GM21515 (cell line): ENCODE measurements at regions not wholly inside any gene's neighbourhood (a gene's known extent, or its start where the extent isn't known, plus 50 kb on each side); places are given as distances from the start of the nearest gene placed in this dataset.
"Not testable (repeated sequence)": the region's sequence is repeated elsewhere in the genome, so short reads cannot be mapped to it uniquely, and the experiment has no call there.

Source experiments
- ATAC-seq: cut with Tn5 transposase; IDR thresholded peaks from one replicate; pipeline ENCODE4 v1.9.1; 2021; ENCODE audit not compliant: unreplicated experiment

DNA sequence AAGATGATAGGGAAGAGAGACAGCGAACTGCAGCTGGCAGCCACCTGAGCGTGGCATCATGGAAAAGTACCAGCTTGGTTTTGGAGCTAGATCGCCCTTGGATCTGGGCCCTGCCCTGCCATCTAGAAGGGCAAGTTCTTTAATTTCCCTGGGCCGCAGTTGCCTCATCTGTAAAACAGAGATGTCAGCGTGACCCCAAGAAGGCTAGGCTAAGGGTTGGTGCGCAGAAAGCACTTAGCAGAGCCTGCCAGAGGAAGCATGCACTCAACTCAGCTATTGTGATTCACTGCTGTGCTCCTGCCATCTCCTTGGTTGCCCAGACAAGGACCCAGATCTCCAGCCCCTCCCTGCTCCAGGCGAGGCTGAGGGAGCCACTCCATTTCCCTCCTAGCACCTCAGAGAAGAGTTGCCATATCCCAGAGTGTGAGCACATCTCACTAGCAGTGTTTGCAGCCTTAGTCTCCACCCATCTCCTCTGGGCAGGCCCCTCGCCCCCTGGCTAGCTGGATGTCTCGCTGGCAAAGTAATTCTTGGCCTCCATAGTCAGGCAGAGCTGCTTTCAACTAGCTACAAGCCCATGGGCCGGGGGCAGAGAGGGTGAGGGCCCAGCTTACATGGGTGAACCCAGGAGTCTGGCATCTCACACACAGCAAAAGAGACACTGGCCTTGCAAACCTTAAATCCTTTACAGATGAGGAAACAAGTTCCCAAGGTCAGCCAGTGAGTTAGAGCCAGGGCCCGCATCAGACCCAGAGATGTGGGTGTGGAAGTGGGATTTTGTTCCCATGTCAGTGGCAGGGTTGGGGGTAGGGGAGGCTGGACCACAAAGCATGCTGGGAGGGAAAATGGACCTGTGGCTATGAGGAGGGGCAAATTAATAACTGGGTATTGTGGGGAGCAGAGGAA, 280.7 kb upstream of the TLE3 start:
- ATAC-seq: no peak

DNA sequence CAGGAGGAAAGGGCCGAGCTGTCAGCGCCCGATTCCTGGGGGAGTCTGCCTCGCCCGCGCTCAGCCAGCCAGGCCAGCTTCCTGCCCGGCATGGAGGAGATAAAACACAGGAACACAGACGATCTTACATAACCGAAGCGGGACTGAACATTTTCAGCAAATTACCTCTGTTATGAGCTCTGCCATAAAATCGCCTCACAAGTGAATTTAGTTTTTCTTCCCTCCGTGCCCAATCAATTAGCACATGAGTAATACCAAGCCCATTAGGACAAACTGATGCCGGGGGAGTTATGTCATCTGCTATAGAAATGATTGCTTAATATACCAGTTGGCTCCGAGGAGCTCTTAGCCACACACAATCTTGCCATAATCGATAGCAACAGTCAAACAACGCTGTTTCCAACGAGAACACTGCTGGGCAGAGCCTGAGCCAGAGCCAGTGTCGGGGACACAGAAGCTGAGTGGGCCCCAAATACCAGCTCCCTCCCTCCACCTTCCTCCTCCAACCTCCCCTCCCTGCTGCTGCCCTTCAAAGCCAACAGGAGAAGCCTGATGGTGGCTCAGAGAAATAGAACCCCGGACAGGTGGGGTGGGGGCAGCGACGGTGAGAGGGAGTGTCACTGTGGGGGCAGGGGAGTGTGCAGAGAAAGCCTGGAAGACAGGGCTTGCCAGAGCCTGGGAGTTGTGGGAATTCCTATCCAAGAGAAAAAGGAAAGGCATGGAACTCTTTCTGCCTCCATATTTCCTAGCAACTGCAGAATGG, 279.4 kb upstream of the TLE3 start:
- ATAC-seq: no peak

DNA sequence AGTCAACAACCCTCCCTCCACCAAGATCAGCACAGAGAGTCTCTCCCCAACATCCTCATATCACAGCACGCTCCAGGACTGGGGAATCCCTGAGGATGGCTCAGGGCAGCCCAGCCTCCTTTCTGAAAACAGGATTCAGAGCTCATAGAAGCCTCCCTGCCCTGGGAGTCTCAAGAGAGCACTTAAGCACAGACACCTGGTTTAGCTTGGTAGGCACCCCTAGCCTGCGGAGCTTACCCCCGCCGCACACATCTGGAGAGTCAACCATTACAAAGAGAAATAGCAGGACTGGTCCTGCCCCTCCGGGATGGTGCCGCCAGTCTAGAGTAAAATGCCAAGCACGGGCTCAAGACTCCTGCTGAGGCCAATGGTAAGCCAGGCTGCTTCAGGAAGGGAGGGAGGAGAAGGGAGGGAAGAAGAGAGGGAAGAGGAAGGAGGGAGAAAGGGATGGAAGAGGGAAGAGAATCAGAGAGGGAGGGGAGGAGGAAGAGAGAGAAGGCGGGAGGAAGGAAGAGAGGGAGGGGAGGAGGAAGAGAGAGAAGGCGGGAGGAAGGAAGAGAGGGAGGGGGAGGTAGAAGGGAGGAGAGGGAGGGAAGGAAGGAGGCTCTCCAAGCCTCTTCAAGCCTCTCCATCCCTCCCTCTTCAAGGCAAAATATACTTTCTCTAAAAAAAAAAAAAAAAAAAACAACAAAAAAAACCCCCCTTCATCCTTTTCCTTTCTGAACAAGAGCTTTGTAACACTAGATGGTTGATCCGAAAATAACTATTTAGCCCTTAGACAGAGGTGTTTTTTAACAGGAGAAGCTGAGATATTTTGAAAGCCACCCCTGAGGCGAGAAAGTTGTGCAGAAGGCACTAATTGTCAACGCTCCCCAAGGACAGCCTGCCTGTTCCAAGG, 278.6 kb upstream of the TLE3 start:
- ATAC-seq: no peak

DNA sequence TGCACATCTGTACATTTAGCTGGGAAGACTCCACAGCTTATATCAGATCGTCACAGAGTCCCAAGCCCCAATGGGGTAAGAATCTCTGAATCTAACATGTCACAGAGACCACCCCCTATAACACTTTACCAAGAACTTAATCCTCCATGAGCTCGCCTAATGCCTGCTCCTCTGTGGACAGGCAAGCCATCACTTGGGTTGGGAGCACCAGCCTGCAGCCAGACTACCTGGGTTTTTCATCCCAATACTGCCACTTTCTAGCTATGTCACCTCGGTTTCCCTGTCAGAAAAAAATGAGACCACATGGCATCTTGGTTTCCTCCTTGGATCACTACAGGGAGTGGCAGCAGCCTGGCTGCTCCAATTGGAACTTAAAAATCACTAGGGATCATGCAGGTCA, 277.9 kb upstream of the TLE3 start:
- ATAC-seq: no peak

DNA sequence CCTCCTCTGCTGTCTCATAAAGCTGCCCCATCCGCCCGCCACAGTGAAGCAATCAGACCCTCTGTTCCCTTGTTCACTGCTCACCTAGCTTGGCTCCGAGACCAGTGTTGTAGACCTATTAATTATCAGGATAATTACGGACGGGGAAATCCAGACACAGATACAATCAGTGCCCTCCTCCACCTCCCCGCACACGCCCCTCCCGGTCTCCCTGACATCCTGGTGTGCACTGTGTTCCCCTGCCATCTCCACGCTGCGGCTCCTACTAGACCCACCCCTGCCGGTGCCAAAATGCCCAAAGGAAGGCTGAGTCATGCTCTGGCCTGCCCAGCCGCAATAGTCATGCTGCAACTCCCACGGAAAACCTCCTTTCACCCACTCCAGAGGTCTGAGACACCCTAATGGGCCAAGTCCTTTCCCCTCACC, 277.3 kb upstream of the TLE3 start:
- ATAC-seq: no peak

DNA sequence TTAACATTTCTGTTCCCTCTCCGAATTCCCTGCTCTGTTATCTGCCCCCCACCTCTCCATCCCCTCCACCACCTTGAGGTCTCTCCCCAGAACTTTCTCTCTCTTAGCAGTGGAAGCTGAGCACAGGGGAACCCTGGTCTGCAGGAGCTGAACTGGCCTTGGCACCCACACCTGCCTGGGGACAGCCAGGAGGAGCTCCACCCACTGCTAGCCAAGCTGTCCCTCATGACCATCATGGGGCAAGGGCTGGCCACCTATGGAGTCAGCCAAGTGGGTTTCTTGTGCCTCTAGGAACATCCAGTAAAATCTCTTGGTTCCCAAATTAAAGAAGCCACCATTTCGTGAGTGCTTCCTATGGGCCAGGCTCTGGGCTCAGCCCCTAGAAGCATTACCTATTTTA, 276.4 kb upstream of the TLE3 start:
- ATAC-seq: no peak

DNA sequence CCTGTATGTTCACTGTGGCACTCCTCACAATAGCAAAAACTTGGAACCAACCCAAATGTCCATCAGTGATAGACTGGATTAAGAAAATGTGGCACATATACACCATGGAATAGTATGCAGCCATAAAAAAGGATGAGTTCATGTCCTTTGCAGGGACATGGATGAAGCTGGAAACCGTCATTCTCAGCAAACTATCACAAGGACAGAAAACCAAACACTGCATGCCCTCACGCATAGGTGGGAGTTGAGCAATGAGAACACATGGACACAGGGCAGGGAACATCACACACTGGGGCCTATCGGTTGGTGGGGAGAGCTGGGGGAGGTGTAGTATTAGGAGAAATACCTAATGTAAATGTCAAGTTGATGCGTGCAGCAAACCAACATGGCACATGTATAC, 275.7 kb upstream of the TLE3 start:
- not testable (repeated sequence) for ATAC-seq

DNA sequence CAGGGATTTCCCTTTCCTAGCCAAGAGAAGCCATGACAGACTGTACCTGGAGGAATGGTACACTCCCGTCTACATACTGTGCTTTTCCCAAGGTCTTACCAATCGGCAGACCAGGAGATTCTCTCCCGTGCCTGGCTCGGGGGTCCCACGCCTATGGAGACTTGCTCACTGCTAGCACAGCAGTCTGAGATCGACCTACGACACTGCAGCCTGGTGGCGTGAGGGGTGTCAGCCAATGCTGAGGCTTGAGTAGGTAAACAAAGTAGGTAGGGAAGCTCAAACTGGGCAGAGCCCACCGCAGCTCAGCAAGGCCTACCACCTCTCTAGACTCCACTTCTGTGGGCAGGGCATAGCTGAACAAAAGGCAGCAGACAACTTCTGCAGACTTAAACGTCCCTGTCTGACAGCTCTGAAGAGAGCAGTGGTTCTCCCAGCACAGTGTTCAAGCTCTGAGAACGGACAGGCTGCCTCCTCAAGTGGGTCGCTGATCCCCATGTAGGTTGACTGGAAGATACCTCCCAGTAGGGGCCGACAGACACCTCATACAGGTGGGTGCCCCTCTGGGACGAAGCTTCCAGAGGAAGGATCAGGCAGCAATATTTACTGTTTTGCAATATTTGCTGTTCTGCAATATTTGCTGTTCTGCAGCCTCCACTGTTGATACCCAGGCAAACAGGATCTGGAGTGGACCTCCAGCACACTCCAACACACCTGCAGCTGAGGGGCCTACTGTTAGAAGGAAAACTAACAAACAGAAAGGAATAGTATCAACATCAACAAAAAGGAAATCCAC, 270.4 kb upstream of the TLE3 start:
- ATAC-seq: not testable (repeated sequence)

DNA sequence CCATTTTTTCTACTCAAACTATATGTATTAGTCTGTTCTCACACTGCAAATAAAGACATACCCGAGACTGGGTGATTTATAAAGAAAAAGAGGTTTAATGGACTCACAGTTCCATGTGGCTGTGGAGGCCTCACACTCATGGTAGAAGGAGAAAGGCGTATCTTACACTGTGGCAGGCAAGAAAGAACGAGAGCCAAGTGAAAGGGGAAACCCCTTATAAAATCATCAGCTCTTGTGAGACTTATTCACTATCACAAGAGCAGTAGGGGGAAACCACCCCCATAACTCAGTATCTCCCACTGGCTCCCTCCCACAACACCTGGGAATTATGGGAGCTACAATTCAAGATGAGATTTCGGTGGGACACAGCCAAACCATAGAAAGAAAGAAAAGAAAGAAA, 266.3 kb upstream of the TLE3 start:
- not testable (repeated sequence) for ATAC-seq

DNA sequence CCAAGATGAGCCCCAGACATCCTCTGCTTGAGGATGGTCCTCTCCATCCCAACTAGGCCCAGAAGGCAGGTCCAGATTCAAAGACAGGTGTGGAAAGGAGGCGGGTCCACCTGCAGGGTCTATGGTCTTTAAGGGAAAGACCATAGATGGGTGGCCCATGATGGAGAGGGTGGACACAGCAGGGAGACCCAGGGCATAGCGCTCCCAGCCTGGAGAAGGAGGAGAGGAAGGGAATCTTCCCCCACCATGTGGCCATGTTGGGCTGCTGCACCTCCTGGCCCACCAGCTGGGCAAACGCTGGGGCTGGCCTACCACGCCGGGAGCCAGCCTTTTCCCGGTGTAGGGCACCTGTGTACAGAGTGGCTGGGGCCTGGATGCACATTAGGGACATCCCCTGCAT, 265.2 kb upstream of the TLE3 start:
- no peak for ATAC-seq

DNA sequence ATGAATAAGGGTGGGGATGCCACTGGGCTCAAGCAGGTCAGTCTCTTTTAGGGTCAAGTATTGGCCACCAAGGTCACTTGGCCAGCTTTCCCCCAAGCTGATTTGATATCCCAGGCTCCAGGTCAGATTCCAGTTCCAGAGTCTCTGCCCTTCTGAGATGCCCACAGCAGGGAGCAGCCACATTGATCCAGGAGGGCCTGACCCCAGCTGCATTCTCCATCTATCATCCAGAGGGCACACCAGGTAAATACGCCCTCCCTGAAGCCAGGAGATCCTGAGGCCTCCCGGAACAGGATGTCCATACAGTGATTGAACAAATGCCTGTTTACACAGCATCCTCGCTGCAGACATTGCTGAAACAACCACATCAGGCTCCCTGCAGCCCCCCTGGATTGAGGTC, 264.6 kb upstream of the TLE3 start:
- no peak for ATAC-seq

DNA sequence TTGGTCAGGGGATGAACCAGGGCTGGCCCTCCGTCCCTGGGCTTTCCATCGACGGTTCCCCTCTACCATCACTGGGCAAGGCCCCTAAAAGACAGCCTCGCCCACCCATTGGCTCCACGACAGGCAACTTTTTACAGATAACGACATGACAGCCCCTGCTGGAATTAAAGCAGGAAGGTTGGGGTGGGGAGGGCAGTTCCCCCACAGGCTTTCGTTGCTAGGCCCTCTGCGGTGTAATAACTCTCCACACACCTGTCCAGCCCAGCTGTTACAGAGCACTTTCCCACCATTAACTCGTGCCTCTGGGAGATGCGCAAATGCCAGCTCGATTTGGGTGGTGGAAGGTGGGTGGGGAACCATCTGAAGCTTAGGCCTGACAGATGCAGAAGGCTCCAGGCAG, 264.2 kb upstream of the TLE3 start:
- ATAC-seq: no peak

DNA sequence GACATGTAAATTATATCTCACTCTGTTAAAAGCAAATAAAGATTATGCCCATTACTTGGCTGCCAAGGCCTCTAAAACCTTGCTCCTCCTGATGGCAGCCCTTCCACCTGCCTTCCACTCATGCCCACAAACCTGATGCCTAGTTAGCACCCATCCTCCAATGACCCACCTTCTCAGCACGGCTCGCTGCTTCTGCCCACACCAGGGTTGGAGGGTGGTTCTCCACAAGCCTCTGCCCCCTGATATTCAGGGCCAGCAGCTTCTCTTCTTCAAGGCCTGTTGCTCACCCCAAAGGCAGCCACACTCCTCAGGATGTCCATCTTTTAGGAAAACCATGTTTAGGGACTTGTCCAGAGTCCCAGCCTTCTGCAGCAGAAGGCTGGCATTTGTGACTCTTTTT, 263.4 kb upstream of the TLE3 start:
- no peak for ATAC-seq

DNA sequence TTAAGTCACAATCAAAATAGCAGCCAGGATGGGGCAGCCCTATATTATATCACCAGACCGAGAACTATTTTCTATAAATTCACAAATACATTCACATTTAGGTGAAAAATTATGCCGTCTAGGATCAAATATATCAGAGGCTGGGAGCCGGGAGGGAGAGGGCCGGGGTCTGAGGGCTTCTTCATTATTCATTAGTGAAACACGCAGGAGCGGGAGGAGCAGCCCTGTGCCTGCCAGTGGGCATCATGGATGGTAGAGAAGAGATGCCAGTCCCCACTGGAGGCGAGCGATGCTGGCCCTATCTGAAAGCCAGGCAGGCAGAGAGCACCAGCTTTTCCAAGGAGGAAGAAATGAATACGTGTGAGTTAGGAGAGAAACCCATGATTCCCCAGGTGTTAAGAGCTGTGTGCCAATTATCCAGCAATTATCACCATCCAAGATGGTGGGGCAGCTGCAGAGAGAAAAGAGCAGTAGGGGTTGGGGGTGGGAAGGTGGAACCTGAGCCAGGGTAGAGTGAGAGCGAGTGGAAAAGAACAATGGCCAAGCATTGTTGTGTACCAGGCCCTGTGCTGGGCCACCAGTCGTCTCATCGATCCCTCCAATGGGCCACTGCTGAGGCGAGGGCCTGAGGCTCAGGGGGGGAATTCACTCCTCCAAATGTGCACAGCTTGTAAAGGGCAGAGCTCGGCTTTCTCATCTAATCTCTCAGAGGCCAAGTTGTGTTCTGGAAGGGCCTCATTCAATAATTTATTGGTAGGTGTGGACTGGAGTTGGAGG, 261.3 kb upstream of the TLE3 start:
- no peak for ATAC-seq

DNA sequence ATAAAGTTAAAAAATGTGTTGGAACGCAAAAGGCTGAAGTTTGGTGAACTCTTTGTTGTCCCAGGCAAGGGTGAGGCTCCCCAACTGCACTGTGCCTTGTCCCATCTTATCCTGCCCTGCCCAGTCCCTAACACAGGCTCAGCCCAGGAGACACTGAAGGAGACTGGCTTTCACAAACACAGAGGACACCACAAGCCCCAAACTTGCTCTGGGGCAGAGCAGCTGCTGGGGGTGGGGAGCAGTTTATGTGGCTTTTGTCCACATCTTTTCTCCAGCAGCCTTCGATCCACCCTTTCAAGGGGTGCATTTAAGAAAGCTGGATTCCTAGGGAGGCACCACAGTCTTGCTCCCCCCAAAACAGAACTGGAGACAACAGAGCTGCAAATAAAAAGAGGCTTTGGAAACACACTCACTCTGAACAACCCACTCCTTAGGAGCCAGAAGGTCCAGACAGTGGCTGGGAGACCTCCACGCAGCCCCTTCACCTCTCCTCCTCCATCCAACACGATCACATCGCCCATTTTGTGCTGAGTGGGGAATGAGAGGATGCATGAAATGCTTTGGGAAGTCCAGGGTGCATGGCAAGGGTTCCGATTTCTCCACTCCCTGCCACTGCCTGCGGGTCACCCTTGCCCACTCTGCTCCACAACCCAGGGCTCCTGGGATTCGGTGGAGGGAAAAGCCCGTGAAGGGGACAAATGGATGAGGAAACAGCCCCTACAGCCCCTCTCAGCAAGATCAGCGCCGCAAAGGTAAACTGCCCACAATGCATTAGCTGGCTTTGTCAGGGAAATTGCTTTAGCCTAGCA, 260.5 kb upstream of the TLE3 start:
- no peak for ATAC-seq

DNA sequence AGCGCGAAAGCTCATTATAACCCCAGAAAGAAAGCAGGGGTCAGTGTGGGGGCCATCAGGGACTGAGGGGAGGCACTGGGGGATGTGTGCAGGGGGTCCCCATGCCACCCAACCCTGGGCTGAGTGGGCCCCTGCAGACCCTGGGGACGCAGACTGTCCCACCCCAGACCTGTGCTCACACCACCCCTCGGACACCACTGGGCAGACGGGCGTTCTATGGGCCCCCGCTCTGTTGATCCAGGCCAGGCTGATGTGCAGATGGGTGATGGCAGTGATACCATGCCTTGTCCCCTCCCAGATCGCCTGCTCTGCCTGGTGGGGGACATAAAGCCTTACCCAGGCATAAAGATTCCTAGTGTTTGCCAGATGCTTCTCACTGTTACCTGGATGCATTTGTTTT, 259.7 kb upstream of the TLE3 start:
- no peak for ATAC-seq

DNA sequence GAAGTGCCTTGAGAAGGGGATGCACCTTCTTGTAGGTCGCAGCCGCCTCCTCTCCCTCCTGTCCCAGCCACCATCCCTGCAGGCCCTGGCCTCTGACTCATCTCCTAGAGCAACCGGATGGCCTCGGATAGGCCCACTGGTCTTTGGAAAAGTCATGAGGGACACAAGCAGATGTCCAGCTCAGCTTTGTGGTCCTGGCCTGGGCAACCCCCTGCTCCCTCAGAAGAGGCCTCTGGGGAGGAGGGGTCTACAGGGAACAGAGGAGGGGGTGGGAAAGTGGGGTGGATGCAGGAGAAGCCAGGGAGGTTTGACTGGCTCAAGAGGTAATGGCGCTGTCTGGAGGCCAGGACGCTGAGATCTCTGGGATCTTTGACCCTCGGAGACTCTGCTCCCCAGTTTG, 259.2 kb upstream of the TLE3 start:
- ATAC-seq: no peak

DNA sequence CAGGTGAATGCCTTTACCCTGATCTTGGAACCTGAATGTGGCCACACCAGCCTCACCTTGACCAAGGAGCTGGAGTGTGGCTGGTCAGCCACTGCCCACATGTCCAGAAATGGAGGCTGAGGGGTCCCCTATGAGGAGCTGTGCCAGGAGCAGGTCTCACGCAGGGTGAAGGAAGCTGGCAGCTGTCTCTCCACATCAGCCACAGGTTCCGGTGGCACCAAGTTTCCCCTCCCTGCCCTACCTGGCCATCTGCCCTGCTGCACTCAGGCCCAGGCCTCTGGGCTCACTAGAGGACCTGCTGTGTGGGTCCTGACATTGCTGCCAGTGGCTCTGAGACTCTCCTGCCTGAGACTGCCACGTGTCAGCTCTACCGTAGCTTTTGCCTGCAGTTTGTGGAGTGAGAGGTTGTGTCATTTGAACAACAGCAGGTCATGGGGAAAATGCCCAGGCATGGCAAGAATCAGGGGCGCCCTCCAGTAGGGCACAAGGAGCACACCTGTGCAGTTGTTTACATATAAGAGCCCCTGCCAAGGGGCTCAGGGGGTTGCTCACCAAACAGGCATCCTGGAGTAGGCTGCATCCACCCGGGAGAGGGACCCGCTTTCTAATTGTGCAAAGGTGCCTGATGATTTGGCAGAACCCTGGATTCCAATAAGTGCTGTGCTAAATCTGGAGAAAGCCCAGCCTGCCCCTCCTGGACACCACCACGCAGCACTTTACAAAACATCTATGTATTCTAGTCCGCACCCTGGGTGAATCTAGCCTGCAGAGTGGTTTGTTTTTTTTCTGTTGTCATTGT, 258.5 kb upstream of the TLE3 start:
- no peak for ATAC-seq
